Spleen (tissue), 7 donors: ENCODE measurements at regions not wholly inside any gene's neighbourhood (a gene's known extent, or its start where the extent isn't known, plus 50 kb on each side); places are given as distances from the start of the nearest gene placed in this dataset.

Experiments used
- POLR2AphosphoS5 ChIP-seq, 3 donors: sonication (generic); formaldehyde crosslinking; IDR thresholded peaks; one replicate each; pipeline ENCODE4 v1.5.1; 2017; ENCODE audit warnings: antibody characterized with exemption in 3 of 3
- TF ChIP-seq, protein P1 (sequence below), 11 experiments: fragments of 200-600 bp in 7 of 11; fragments of 450-650 bp in 4 of 11; sonication (generic) in 4 of 11; IDR thresholded peaks in 8 of 11; conservative IDR thresholded peaks in 3 of 11; 1 replicate in 7 of 11; 2 replicates in 4 of 11; pipeline versions ENCODE4 v1.4.0 to v1.8.0; 2016 to 2021; ENCODE audit warnings: antibody characterized with exemption in 11 of 11, inconsistent platforms in 4 of 11, mild to moderate bottlenecking in 1 of 11
- donor health status: DM: no; HTN: no; CAD: no; lungs with moderate emphysema.
- donor health status: DM: no; HTN: no; CAD: no.
- donor health status: DM: no; HTN: no; CAD: no.

DNA sequence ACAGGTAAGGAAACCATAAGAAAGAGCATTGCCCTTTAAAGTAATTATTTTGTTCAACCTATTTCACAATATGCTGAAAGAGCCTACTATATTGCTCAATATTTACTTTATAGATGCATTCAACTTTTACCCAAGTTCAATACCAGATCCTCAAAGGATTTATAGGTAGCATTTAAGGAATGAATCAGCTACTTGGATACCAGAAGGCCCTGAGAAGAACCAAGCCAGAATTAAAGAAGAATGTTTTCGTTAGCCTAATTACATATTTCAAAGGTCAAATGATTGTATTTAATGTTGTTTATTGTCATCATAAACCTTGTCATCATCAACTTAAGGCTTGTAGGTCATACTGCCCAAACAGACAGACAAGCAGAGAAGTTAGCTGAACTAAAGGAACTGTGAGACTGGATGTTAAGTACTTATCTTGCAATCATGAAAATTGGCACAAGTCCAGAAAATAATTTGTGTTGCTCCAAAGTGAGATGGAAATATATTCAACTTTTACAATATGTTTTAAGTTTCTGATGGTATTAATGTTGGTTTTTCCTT is 636.7 kb downstream of the RFPL4B start:
- TF ChIP-seq, protein P1, sequence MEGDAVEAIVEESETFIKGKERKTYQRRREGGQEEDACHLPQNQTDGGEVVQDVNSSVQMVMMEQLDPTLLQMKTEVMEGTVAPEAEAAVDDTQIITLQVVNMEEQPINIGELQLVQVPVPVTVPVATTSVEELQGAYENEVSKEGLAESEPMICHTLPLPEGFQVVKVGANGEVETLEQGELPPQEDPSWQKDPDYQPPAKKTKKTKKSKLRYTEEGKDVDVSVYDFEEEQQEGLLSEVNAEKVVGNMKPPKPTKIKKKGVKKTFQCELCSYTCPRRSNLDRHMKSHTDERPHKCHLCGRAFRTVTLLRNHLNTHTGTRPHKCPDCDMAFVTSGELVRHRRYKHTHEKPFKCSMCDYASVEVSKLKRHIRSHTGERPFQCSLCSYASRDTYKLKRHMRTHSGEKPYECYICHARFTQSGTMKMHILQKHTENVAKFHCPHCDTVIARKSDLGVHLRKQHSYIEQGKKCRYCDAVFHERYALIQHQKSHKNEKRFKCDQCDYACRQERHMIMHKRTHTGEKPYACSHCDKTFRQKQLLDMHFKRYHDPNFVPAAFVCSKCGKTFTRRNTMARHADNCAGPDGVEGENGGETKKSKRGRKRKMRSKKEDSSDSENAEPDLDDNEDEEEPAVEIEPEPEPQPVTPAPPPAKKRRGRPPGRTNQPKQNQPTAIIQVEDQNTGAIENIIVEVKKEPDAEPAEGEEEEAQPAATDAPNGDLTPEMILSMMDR (IDR thresholded peaks at IDR 0.05 in 8 of 11, conservative IDR thresholded peaks at IDR 0.05 in 3 of 11), result no peak
- TF ChIP-seq POLR2AphosphoS5 (IDR thresholded peaks at IDR 0.05), result no peak
